ENCODE measurements at regions not wholly inside any gene's neighbourhood (a gene's known extent, or its start where the extent isn't known, plus 50 kb on each side); places are given as distances from the start of the nearest gene placed in this dataset.
"Not testable (repeated sequence)": the region's sequence is repeated elsewhere in the genome, so short reads cannot be mapped to it uniquely, and the experiment has no call there.

DNA sequence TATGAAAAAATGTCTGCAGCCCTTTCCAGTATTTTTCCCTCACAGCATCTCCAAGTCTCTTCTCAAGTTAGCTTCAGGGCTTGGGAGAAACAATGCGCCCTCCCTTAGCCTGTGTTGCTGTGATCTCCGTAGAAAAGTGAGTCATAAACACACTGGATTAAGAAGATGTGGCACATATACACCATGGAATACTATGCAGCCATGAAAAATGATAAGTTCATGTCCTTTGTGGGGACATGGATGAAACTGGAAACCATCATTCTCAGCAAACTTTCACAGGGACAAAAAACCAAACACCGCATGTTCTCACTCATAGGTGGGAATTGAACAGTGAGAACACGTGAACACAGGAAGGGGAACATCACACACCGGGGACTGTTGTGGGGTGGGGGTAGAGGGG, 100.7 kb upstream of the CXorf51B start:
- TF ChIP-seq, protein P1, sequence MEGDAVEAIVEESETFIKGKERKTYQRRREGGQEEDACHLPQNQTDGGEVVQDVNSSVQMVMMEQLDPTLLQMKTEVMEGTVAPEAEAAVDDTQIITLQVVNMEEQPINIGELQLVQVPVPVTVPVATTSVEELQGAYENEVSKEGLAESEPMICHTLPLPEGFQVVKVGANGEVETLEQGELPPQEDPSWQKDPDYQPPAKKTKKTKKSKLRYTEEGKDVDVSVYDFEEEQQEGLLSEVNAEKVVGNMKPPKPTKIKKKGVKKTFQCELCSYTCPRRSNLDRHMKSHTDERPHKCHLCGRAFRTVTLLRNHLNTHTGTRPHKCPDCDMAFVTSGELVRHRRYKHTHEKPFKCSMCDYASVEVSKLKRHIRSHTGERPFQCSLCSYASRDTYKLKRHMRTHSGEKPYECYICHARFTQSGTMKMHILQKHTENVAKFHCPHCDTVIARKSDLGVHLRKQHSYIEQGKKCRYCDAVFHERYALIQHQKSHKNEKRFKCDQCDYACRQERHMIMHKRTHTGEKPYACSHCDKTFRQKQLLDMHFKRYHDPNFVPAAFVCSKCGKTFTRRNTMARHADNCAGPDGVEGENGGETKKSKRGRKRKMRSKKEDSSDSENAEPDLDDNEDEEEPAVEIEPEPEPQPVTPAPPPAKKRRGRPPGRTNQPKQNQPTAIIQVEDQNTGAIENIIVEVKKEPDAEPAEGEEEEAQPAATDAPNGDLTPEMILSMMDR (IDR thresholded peaks at IDR 0.05) = not testable (repeated sequence)
- not testable (repeated sequence) for TF ChIP-seq SIN3A (IDR thresholded peaks at IDR 0.05; ENCODE audit: borderline replicate concordance, insufficient read depth, low read depth, low read length); TCF7L2 (IDR thresholded peaks at IDR 0.05; ENCODE audit: low read depth, low read length)
- TF ChIP-seq, protein P2, sequence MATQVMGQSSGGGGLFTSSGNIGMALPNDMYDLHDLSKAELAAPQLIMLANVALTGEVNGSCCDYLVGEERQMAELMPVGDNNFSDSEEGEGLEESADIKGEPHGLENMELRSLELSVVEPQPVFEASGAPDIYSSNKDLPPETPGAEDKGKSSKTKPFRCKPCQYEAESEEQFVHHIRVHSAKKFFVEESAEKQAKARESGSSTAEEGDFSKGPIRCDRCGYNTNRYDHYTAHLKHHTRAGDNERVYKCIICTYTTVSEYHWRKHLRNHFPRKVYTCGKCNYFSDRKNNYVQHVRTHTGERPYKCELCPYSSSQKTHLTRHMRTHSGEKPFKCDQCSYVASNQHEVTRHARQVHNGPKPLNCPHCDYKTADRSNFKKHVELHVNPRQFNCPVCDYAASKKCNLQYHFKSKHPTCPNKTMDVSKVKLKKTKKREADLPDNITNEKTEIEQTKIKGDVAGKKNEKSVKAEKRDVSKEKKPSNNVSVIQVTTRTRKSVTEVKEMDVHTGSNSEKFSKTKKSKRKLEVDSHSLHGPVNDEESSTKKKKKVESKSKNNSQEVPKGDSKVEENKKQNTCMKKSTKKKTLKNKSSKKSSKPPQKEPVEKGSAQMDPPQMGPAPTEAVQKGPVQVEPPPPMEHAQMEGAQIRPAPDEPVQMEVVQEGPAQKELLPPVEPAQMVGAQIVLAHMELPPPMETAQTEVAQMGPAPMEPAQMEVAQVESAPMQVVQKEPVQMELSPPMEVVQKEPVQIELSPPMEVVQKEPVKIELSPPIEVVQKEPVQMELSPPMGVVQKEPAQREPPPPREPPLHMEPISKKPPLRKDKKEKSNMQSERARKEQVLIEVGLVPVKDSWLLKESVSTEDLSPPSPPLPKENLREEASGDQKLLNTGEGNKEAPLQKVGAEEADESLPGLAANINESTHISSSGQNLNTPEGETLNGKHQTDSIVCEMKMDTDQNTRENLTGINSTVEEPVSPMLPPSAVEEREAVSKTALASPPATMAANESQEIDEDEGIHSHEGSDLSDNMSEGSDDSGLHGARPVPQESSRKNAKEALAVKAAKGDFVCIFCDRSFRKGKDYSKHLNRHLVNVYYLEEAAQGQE (IDR thresholded peaks at IDR 0.05; ENCODE audit: insufficient read depth in 1 of 2, low read depth in 2 of 2, low read length in 1 of 2) = not testable (repeated sequence)
